Thymus (tissue), 11 donors: ENCODE measurements at regions not wholly inside any gene's neighbourhood (a gene's known extent, or its start where the extent isn't known, plus 50 kb on each side); places are given as distances from the start of the nearest gene placed in this dataset.
"Not testable (repeated sequence)": the region's sequence is repeated elsewhere in the genome, so short reads cannot be mapped to it uniquely, and the experiment has no call there.

ENCODE experiments used
- DNase-seq, 9 donors: peaks; one replicate each; pipeline ENCODE4 v3.0.0-alpha.2; 2013; ENCODE audit warnings: low spot score in 9 of 9, low read depth in 6 of 9, missing footprints in 1 of 9
- H3K27ac ChIP-seq, 2 donors: one replicate each; pipeline ENCODE4 v1.5.1; 2013; ENCODE audit warnings: control low read depth in 1 of 2, low read depth in 1 of 2, low read length in 1 of 2, mild to moderate bottlenecking in 1 of 2, moderate library complexity in 1 of 2
- H3K27me3 ChIP-seq, 2 donors: one replicate each; pipeline ENCODE4 v1.5.1; 2013; ENCODE audit warnings: low read length in 1 of 2; ENCODE audit not compliant: control insufficient read depth in 2 of 2, insufficient read depth in 1 of 2
- H3K36me3 ChIP-seq, 2 donors: one replicate each; pipeline ENCODE4 v1.5.1; 2013; ENCODE audit warnings: low read length in 1 of 2, mild to moderate bottlenecking in 1 of 2, moderate library complexity in 1 of 2; ENCODE audit not compliant: control insufficient read depth in 2 of 2, insufficient read depth in 2 of 2
- H3K4me1 ChIP-seq, 2 donors: one replicate each; pipeline ENCODE4 v1.5.1; 2013; ENCODE audit warnings: low read length in 2 of 2; ENCODE audit not compliant: control insufficient read depth in 2 of 2, insufficient read depth in 2 of 2
- H3K4me3 ChIP-seq, 2 donors: one replicate each; pipeline ENCODE4 v1.5.1; 2013; ENCODE audit warnings: low read length in 2 of 2, control low read depth in 1 of 2, mild to moderate bottlenecking in 1 of 2
- H3K9me3 ChIP-seq, 2 donors: one replicate each; pipeline ENCODE4 v1.5.1; 2013; ENCODE audit warnings: low read length in 1 of 2, mild to moderate bottlenecking in 1 of 2; ENCODE audit not compliant: control insufficient read depth in 2 of 2, insufficient read depth in 1 of 2
- WGBS: extraction: QIAGEN DNeasy Blood & Tissue Kit; methylation state at CpG from one replicate; pipeline ENCODE4 v1.1.7; 2013; 5-methylcytosine and 5-hydroxymethylcytosine counted together
- donor health status: healthy.

DNA sequence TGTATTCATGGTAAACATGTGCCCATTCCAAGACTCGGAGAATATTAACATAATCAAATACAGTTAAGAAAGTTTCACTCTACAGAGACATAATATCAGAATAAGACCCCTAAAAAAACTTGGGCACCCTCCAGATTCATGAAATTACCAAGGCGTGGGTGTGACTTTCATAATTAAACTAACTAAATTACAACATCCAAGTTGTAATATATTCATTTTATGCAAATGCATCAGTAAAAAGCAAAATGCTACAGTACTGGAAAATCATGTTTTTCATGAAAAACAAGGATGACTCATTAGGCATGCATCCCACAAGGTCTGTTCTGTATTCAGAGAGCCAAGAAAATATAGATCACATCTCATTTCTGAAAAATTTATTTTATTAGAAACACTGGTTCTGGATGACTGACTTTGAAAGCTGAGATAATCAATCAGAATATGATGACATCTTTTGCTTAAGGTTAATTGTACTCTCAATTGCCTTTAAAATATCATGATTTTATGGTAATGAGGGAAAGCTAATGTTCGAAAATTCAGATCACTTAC is 248.8 kb upstream of the SMIM30 start:
- WGBS: 76% methylated on average over 3 of the region's 3 CpGs
- Histone ChIP-seq H3K36me3 (no peaks in the 10 kb centered on the region), H3K9me3 (no peaks in the 10 kb centered on the region), H3K4me1 (no peaks in the 10 kb centered on the region), H3K27me3 (no peaks in the 10 kb centered on the region), H3K4me3 (no peak overlapping the region), H3K27ac (no peak overlapping the region)
- no peak for DNase-seq

DNA sequence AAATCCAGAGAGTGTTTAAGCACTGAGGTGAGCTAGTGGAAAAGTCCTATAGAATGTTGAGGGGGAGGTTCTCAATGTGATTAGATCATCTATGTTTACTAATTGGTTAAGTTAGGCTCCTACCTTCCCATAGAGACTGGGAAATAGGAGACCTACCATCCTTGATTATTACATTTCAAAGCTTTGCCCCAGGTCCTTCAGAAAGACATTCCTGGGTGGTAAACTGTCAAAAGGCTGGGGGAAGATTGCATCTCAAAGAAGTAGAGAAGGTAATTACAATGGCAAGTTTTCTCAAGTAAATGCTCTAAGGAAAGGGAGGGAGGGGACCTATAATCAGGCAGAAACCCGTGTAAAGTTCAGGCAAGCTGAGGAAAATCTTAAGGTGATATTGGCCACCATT is 247.8 kb upstream of the SMIM30 start:
- no peak for DNase-seq
- Histone ChIP-seq H3K36me3 (no peaks in the 10 kb centered on the region), H3K9me3 (no peaks in the 10 kb centered on the region), H3K27ac (no peak overlapping the region), H3K27me3 (no peaks in the 10 kb centered on the region), H3K4me3 (no peak overlapping the region), H3K4me1 (no peaks in the 10 kb centered on the region)
- 6% methylated on average over 1 of the region's 1 CpG for WGBS

DNA sequence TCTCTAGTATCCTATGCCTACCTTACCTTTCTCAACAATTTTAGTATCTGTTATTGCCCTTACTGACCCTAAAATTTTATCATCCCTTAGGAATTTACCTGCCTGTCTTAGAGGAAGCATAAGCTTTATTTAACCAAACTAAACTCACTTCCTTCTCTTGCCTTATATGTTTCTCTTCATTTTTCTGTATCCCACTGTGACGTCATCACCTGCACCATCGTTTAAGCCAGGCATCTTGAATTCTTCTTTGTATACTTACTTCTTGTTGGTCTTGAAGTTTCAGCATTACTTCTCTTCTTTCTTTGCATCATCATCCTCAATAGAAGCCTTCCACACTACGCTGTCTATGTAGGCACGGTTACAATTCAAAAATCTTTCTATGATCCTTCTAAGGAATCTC is 231.0 kb upstream of the SMIM30 start:
- Histone ChIP-seq H3K27ac (no peak overlapping the region), H3K36me3 (no peaks in the 10 kb centered on the region), H3K4me3 (no peak overlapping the region), H3K4me1 (no peaks in the 10 kb centered on the region), H3K27me3 (no peaks in the 10 kb centered on the region), H3K9me3 (no peaks in the 10 kb centered on the region)
- DNase-seq: no peak
- WGBS: 91% methylated on average over 4 of the region's 4 CpGs

DNA sequence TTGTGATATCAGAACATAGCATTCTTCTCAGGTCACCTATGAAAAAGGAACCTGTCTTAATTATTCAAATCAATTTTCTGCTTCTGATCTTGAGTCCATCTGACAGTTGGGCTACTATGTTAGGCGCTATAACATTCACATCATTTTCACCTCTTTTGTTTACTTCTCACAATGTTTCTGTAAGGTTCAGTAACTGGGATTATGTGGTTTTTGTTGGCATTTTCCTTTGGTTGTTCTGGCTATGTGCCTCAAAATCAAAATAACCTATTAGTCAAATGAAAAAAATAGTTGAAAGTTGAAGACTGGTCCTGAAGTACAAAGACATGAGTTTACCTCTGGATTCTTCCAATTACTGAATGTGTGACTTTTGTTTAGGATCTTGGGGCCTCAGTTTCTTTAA is 221.3 kb upstream of the SMIM30 start:
- DNase-seq: no peak
- 84% methylated on average over 1 of the region's 1 CpG for WGBS
- H3K4me3 ChIP-seq: no peak overlapping the region
- no peaks in the 10 kb centered on the region for H3K36me3 ChIP-seq
- no peaks in the 10 kb centered on the region for H3K4me1 ChIP-seq
- no peaks in the 10 kb centered on the region for H3K9me3 ChIP-seq
- no peaks in the 10 kb centered on the region for H3K27me3 ChIP-seq
- H3K27ac ChIP-seq: no peak overlapping the region

DNA sequence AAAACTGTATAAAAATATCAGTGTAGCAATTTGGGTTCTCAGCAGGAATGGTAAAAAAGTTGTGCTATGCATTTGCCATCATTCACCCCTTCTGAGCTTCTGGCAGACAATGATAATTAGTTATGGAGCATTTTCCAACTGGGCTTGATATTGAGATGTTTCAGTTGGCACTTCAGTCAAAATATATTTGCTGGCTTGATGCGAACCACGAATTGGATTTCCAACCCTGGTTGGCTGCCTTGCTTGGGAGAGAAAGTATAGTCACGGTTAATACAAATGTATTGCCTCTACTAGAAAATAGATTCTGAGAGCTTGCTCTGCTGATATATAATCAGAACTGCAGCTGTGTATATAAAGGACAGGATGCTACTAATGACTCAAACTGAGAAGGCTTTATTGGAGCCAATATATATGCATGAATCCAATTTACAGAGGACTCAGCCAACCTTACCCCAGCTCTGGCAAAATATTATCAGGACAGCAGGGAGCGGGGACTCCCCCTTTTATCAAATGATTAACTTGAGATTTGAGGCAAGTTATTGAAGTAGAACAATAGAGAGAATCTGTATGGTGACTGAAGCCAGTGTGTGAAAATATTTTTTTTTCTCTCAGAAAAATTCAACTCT is 219.8 kb upstream of the SMIM30 start:
- H3K4me1 ChIP-seq: no peaks in the 10 kb centered on the region
- H3K27me3 ChIP-seq: no peaks in the 10 kb centered on the region
- WGBS: 94% methylated on average over 4 of the region's 4 CpGs
- no peaks in the 10 kb centered on the region for H3K9me3 ChIP-seq
- H3K36me3 ChIP-seq: no peaks in the 10 kb centered on the region
- no peak overlapping the region for H3K27ac ChIP-seq
- DNase-seq: no peak
- no peak overlapping the region for H3K4me3 ChIP-seq

DNA sequence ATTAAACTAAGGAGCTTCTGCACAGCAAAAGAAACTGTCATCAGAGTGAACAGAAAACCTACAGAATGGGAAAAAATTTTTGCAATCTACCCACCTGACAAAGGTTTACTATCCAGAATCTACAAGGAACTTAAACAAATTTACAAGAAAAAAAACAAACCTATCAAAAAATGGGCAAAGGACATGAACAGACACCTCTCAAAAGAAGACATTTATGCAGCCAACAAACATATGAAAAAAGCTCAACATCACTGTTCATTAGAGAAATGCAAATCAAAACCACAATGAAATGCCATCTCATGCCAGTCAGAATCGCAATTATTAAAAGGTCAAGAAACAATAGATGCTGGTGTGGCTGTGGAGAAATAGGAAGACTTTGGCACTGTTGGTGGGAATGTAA is 218.5 kb upstream of the SMIM30 start:
- not testable (repeated sequence) for H3K4me1 ChIP-seq, H3K27ac ChIP-seq, DNase-seq, H3K4me3 ChIP-seq, H3K27me3 ChIP-seq, H3K9me3 ChIP-seq, H3K36me3 ChIP-seq
- 95% methylated on average over 1 of the region's 1 CpG for WGBS

DNA sequence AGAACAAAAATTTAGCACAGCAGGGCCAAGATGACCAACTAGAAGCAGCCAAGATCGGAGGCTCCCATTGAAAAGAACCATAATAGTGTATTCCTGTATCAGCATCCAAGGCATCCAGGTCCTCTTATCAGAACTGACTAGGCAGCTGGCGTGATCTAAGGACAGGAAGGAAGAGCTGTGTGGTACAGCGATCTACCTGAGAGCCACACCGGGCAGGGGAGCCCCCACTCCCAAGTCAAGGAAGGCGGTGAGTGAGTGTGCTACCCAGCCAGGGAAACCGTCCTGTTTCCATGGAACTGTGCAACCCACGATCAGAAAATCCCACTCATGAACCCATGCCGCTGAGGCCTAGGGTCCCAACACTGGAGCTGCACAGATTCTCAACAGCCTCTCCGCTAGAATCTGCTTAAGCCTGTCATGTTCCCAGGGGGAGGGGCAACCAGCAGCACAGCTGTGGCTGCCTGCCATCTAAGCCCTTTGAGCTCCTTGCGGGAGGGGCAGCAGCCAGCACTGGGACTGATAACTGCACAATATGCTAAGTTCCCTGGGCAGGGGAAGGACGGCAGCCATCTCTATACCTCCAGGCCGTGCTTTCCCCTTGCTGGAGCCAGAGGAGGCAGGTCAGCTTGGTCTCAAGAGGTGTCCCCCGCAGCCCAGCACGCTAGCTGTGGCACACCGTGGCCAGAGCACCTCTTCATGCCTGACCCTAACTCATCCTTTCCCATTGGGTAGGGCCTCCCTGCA is 213.0 kb upstream of the SMIM30 start:
- no peaks in the 10 kb centered on the region for H3K36me3 ChIP-seq
- 88% methylated on average over 15 of the region's 15 CpGs for WGBS
- no peaks in the 10 kb centered on the region for H3K4me1 ChIP-seq
- no peak overlapping the region for H3K27ac ChIP-seq
- no peaks in the 10 kb centered on the region for H3K27me3 ChIP-seq
- no peak for DNase-seq
- H3K4me3 ChIP-seq: no peak overlapping the region
- H3K9me3 ChIP-seq: peaks cover 0 to 11% of the 10 kb centered on the region in 2 donors

DNA sequence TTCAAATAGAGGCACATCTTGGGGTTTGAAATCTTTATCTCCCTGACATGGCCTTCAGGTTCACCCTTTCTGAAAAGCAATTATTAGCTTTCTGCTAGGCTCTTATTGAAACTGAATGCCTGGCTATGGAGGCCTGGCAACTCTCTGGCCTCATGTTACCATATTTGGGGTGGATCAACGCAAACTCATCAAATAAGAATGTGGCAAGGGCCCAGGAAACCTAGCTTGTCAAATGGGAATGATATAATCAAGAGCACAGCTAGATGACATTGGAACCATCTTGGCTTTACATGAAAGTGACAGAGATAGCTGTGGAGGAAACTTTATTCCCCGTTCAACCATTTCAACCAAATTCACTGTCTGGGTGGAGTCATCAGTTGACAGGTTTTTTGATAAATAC is 202.8 kb upstream of the SMIM30 start:
- Histone ChIP-seq H3K36me3 (no peaks in the 10 kb centered on the region), H3K4me1 (no peaks in the 10 kb centered on the region), H3K27me3 (no peaks in the 10 kb centered on the region), H3K4me3 (no peak overlapping the region), H3K27ac (no peak overlapping the region), H3K9me3 (no peaks in the 10 kb centered on the region)
- DNase-seq: no peak
- 82% methylated on average over 2 of the region's 2 CpGs for WGBS

DNA sequence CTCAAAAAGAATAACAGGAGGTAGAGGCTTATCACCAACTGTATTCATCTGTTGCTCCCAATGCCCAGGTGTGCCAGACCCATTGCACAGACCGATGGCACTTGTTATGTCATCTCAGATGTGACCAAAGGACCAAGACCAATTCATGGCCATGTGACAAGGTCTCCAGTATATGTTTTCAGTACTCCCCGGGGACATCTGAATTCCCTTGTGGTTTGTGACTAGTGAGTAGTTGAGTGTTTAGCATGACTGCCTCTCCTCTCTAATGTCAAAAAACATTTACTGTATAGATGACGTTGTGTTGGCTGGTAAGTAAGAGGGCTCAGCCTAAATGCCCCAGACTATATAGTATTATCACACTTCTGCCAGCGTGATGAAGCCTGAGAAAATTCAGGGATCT is 202.1 kb upstream of the SMIM30 start:
- Histone ChIP-seq H3K9me3 (no peaks in the 10 kb centered on the region), H3K27ac (no peak overlapping the region), H3K4me1 (no peaks in the 10 kb centered on the region), H3K4me3 (no peak overlapping the region), H3K27me3 (no peaks in the 10 kb centered on the region), H3K36me3 (no peaks in the 10 kb centered on the region)
- no peak for DNase-seq
- 91% methylated on average over 4 of the region's 4 CpGs for WGBS
